HG02571 (cell line): ENCODE measurements at regions not wholly inside any gene's neighbourhood (a gene's known extent, or its start where the extent isn't known, plus 50 kb on each side); places are given as distances from the start of the nearest gene placed in this dataset.

Experiments used
- ATAC-seq: cut with Tn5 transposase; IDR thresholded peaks from one replicate; pipeline ENCODE4 v1.9.1; 2021; ENCODE audit warnings: mild to moderate bottlenecking, moderate library complexity; ENCODE audit not compliant: unreplicated experiment

DNA sequence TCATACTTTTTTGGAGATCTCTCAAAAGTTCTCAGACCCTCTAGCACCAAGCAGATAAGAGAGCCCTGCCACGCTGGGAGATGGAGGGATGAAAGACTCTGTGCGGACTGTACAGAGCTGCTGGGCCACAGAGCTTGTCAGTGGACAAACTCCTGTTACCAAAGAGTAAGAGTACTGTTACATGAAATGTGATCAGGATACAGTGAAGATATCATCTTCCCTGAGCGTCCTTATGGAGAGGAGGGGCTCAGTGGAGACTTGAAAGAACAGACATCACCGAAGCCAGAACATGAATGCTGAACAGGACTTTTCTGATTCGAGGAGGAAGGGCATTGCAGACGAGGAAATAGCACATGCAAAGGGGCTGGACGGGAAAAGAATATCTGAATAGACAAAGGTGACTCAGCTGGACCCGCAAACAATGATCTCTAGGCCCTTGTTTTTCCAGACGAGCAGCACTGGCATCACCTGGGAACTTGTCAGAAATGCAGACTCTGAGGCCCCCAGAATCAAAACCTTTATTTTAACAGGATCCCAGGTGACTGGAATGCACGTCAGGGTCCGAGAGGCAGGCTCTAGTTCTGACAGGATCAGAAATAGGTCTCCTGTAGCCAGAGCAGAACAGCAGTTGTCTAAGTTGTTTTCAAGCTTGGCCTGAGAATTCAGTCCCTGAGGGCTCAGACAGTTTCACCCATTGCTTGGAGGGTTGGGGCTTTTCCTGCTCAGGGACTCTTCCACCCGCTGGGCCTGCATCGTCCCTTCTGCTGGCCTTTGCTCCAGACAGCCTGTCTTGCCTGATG, 277.9 kb downstream of the RPLP1 start:
- ATAC-seq: no peak

DNA sequence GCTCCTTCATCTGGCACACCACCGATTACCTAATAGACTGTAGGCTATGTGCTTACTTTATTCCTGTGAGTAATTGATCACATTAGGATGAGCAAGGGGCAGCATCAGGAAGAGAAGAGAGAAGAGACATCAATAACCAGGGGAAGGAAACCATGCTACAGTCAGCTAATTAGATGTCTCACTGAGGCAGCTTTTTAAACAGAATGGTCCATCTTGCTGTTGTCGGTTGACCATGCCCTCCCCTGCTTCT, 278.4 kb downstream of the RPLP1 start:
- no peak for ATAC-seq

DNA sequence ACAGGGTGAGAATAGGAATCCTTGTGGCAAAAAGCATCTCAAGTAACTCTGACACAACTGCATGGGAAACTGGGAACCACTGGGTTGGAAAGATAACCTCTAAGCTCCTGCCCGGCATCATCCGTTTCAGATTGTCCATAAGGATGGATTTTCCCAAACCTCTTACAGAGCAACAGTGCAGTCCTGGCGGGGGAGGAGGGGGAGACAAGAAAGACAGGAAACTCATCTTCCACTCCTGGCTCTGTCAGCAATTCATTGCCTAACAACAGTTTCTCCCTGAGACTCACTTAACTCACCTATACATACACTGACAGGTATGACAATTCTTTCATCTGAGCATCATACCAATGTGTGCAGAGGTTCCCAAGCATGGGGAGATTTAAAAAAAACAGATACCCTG, 279.0 kb downstream of the RPLP1 start:
- no peak for ATAC-seq

DNA sequence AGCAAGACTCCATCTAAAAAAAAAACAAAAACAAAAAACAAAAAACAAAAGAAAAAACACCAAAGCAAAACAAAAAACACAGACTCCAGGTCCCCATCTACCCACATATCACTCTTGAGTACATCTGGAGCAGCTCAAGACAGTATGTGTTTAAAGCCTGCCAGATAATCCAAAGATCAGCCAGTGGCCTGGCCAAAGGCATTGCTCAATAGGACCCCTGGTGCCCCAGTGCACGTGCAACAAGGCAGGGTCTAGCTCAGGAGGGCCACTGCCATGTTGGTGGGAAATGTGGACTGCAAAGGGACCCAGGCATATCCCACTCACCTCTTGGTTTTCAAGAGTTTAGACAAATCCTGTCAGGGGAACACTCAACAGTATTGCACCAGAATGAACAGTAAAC, 279.5 kb downstream of the RPLP1 start:
- ATAC-seq: no peak

DNA sequence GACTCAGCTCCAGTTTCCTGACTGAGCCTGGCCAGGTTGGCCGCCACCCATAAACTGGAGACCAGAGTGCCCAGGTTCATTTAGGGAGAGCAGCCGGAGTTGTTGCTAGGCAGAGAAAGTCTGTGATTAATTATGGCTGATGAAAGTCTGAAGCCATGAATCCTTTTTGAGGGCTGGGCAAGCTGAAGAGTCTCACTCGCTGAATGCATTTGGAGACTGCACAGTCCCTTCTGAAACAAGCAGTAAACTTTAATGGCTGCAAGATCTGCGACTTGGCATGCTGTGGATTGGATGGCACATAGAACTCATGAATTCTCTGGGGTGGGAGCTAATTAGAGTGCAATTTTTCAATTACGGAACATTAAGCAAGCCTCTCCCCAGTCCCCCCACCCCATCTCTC, 282.1 kb downstream of the RPLP1 start:
- ATAC-seq: no peak

DNA sequence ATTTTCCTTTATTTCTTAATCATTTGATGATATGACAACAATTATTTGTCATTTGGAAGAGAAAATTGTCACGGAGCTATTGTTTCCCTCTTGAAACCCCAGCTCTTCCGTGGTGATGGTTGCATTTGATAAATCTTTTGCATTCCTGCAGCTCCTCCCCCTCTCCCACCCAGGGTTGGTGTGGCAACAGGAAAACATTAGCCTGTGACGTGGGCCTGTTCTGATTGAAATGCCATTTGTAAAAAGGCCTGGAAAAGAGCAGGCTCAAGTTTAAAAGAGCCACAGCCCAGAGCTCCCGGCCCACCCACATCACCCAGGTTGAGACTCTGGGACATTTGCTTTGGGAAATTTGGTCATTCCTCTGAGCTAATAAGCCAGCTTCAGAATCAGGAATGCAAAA, 282.5 kb downstream of the RPLP1 start:
- ATAC-seq: no peak

DNA sequence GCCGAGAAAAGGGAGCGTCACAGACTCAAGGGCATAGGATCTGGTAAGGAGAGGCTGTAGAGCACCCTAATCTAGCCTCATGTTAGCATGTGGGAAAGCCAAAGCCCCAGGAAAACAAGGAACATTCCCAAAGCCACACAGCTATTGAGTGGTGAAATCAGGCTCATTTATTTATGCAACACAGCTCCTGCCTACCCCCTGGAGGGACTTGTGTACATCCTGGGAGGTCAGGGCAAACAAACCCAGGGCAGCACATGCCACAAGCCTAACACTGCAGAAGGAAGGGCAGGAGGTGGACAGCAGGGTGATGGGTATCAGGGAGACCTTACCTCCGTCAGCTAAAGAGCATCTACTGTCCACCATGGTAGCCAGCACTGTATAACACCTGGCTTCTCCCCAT, 283.5 kb downstream of the RPLP1 start:
- ATAC-seq: no peak

DNA sequence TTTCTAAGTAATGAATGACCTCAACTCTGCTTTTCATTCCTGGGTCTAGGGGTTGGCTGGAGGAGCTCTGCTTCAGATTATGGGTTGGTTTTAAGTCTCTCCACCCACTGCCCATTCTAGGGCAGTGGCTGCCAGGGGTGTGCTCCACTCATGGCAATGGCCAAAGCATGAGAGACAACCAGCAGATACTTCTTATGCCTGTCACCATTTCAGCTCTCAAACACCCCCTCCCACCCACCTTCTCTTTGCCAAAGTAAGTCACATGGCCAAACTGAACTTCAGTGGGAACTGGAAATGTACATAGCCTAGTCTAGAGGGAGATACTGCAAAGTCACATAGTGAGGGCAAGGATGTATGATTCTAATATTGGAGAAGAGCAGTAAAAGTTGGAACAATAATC, 285.3 kb downstream of the RPLP1 start:
- ATAC-seq: no peak

DNA sequence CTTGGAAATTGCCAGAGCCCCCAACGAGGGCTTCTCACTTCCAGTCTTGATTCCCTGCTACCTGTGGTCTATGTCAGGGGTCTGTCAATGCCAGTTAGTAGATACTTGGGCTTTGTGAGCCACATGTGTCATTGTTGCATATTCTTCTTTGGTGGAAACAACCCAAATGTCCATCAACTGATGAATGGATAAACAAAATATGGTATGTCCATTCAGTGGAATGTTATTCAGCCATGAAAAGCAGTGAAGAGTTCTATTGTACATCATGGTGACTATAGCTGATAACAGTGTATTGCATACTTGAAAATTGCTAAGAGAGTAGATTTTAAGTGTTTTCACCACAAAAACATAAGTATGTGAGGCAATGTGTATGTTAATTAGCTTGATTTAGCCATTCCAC, 288.1 kb downstream of the RPLP1 start:
- ATAC-seq: no peak

DNA sequence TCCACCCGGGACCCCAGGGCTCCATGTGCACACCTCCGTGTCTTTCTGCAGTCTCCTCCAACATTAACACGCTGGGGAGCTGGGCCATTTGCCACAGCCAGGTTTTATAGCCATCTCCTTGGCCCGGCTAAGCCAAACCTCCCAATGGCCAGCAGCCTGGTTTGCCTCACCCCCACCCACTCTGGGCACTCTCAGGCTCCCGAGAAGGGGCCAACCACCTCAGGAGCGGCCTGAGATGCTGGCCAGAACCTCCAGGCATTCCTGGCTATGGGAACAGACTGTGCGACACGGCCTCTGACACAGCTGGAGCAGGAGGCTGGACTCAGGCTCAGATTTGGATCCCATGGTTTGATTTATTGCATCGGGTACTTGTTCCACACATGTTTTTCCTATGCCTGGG, 289.7 kb downstream of the RPLP1 start:
- no peak for ATAC-seq

DNA sequence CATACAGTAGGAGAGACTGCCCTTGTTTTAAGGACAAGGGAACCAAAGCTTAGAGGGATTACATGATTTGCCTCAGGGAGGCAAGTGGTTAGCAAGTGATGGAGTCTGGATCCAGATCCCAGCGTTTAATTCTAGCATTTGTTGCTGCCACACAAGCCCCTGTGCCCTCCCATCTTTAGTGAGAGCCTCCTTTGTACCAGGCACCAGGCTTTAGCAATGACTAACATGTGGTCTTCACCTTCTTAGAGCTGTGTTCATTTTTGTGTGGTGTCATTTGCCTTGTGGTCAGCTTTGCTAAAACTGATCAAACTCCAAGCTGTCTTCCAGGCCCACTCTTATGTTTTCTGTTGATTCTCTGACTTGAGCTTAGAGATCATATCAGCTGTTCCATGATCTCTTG, 290.5 kb downstream of the RPLP1 start:
- no peak for ATAC-seq

DNA sequence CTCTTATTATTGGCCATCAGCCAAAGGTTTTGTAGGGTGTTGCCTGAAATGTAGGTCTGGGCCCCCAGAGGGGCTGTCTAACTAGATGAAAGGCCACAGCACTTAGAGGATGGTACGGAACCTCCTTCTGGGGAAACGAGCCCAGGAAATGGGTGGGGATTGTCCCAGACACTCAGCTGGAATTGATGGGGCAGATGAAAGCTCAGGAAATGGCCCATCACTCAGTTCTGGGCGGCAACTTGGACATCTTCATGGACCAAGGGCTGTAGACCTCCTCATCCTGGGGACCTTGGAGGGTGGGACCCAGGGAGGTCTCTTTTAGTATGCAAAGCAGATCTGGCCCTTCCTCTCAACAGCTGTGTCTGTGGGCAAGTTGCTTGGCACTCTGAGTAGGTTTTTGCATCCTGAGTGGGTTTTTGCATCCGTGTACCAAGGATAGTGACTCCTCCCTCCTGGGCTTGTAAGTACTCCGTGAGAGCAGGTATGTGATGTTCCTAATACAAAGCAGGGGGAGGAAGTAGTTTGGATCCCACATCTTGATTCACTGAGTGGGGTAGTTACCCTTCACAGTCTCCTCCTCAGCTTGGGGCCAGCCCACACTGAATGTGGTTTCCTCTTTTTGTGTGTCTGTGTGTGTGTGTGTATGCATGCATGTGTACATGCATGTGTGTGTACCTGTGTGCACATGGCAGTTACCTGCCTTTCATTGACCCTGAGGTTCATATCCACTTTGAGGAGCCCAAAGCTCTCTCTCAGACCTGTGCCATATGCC, 292.0 kb downstream of the RPLP1 start:
- ATAC-seq: no peak

DNA sequence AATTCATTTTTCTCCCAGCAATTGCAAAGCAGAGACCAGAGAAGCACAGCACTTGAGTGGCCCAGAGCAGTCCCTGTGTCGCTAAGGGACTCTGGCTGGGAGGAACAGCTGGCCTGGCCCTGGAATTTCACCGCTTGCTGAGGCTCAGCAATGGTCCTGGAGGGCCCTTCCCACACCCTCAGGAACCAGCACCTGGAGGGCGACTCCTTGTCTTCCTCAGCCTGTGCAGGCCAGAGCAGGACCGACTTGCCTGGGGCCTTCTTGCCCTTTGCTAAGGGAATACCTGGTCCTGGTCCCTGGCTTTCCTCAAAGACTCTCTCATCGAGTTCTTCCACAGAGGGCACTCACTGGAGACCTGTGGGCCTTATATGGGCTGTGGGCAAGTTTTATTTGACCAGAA, 294.6 kb downstream of the RPLP1 start:
- ATAC-seq: no peak

DNA sequence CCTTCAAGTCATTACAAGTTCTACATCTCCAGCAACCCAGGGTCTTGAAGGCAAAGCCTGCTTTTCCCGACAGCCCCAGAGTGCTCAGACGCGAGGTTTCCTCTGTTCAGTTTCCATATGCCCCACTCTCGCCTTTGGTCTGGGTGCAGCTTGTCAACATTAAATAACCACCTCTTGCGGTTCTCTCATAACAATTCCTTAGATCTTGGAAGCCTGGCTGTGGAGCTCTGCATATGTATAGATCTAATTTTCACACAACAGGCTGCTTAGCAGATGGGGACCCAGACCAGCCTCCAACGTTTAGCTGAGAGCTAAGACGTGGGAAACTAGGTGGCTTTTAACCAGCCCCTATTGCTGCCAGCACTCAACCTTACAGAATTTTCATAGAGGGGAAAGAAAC, 295.5 kb downstream of the RPLP1 start:
- no peak for ATAC-seq

DNA sequence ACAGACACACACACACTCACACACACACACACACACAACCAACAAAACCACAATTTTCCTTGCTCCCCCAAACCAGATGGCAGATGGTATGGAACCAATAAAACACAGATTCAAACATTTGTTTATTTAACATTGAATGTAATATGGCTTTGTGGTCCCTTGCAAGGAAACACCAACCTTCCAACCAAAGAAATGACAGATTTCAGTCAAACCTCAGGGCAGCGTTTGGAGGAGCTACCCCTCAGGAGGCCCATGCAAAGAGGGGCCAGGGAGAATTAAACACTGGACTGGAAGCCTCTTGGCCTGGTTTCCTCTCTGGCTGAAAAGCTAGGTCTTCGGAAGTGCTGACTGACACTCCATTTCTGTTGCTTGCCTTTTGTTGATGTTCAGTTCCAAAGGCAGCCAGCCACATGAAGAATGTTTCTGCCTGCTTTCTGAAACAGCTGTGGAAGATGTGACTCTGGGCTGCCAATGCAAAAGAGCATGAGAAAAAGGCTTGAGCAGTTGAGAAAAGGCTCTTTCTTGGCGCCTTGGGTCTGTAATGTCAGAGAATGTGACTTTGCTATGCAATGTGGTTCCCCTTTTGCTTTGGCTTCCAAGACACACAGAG, 296.1 kb downstream of the RPLP1 start:
- no peak for ATAC-seq

DNA sequence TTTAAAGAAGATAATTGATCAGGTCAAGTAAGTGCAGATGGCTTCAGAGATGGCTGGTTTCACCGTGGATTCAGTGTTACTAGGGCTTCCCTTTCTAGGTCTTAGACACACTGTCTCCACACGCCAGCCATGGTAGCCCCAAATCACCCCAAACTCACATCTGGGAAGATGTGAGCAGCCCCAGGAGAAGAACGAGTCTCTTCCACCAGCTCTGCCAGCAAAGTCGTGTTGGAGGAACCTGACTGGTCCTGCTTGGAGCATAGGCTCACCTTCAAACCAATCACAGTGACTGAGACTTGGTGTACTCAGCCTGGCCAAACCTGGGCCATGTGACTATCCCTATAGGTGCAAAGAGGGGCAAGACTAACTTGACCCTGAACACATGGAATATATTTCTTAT, 296.7 kb downstream of the RPLP1 start:
- no peak for ATAC-seq

DNA sequence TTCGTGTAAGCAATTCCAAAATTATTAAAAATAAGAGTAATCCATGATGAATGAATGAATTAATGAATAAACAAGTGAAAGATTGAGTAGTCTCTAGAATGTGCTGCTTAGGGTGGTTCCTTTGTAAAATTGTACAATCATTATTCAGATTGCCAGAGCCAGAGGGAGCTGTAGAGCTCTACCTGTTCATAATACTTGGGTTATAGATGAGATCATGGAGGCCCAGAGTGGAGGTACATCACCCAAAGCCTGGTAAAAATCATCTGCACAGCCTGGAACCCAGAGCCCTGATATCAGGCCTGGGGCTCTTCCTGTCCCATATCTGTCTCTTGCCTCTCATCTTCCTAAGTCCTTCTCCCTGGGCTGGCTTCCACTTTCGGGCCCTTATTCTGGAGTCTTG, 297.2 kb downstream of the RPLP1 start:
- ATAC-seq: no peak

DNA sequence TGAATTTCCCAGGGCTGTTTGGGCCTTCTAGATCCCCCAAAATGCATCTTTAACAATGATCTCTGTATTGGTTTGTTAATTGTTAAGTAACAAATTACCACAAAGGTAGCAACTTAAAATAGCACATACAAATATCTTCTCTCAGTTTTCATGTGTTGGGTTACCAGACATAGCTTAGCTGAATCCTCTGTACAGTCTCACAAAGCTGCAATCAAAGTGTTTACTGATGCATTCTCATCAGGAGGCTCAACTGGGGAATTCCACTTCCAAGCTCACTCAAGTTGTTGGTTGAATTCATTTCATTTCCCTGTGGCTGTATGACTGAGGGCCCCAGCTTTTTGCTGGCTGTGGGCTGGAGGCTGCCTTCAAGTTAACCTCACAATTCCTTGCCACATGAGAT, 297.6 kb downstream of the RPLP1 start:
- no peak for ATAC-seq

DNA sequence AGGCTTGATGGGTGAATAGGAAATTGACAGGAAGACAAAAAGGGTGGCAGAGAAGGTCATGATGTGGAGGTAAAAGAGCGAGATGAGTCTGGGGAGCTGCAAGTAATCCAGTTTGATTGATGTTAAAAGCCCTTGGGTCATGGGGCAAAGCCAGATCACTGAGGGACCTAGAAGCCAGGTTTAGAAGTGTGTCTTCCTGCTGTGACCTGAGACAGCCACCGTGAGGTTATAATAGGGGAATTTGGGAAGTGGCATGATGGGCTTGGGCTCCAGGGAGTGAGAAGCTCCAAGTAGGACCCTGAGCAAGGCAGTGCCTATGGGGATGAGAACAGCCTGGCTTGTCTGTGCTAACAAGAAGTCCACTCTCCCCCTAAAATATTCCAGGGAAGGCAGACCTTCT, 298.5 kb downstream of the RPLP1 start:
- no peak for ATAC-seq

DNA sequence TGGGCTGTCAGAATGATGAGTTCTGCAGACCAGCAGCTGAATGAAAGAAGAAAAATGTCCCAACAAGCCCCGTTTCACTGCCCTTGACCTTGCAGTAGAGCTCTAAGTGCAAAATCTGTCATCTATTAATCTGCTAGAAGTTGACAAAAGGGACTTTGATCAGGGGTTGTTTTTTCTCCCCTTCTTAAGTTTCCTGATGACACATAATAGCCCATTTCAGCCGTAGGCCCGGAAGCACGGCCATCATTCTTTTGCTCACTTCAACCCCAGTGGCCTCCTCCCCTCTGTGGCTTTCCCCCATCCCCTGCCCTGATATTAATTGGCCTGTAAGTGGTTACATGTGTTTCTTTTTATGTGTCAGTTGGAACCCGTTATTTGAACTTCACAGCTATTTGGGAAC, 298.9 kb downstream of the RPLP1 start:
- no peak for ATAC-seq

DNA sequence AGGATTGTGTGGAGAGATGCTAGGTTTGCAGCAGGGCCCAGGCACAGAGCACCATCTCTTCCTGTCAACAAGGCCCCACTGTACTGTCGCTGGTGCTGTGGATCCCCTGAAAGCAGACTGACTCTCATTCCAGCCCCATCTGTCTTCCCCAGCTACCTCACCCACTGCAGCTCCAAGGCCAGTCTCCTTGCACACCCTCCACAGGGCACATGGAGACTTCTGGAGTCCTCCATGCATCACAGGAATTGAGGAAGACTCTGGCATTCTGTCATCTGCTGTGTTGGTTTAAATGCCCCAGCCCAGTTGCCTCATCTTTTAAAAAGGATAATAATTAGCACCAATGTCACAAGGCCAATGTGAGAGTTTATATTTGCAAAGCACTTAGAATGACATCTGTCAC, 301.2 kb downstream of the RPLP1 start:
- no peak for ATAC-seq

DNA sequence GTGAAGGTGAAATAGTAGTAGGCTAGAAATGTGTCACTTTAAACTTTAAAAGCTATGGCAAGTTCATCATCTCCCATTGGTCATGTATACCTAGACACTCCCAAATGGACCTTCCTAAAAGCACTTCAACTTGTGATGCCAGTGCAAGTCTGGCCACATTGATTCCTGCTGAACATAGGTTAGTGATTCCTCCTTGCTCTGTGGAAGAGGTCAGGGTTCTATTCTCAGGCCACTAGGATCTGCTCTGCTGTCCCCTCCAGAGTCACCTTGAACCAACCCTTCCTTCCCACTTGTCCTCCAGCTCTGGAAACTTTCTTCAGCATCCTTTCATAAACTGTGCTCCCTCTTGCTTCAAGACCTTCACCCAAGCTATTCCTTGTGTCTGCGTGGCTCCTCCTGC, 301.7 kb downstream of the RPLP1 start:
- ATAC-seq: no peak
